ENCODE measurements at regions not wholly inside any gene's neighbourhood (a gene's known extent, or its start where the extent isn't known, plus 50 kb on each side); places are given as distances from the start of the nearest gene placed in this dataset.

- no peak for TF ChIP-seq POLR2A (IDR thresholded peaks at IDR 0.05)
- no peak for TF ChIP-seq CTCF (IDR thresholded peaks at IDR 0.05)
These were observed 63.0 kb downstream of the GPR6 start for GRCh38 chr6:110041126-110041525.
